ENCODE measurements at regions not wholly inside any gene's neighbourhood (a gene's known extent, or its start where the extent isn't known, plus 50 kb on each side); places are given as distances from the start of the nearest gene placed in this dataset.

DNA sequence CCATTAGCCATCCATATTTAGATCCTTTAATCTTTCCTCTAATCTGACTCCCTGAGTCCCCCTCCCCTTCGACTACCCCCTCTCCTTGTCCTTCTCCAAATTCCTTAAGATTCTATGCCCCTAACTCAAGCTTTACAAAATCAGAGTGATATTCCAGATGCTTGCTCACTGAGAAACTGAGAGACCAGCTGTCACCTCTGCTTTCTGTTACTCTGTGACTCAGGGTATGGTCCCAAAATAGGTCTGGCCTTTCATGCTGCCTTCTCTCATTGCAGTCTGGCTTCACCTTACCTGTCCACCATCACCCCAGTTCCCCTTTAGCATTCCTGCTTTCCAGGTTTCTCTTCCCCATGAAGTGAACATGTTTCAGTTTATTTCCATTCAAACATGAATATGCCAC, 383.3 kb upstream of the SLC30A5 start:
- in situ Hi-C loops (cut with HindIII; ENCODE audit: extremely low pct_ligation_motif_present, low pct_unique_long_range_greater_than_20kb), result no loop called here
- POLR2A ChIA-PET, result no interaction called here
- BruUV-seq (replicated peaks), result no TSS peak
- H3K36me3 ChIP-seq (replicated peaks in 1 of 2; ENCODE audit: control insufficient read depth in 1 of 2, insufficient read depth in 2 of 2, low read length in 2 of 2), result no peaks in the 10 kb centered on the region
- CTCF ChIA-PET (ENCODE audit: low intra/inter-chr PET ratio, low total read pairs), result no interaction called here
- H3K9me3 ChIP-seq (ENCODE audit: low read length), result no peaks in the 10 kb centered on the region
- H4K20me1 ChIP-seq (ENCODE audit: insufficient read depth, low read length), result no peaks in the 10 kb centered on the region
- no peak for TF ChIP-seq MED8 (CRISPR knock-in tag; IDR thresholded peaks at IDR 0.05; ENCODE audit: insufficient replicate concordance)
- no peak for TF ChIP-seq ZNF282 (IDR thresholded peaks at IDR 0.05; ENCODE audit: partially characterized antibody)
- no peak for TF ChIP-seq ZNF501 (CRISPR knock-in tag; IDR thresholded peaks at IDR 0.05)
- no peak for TF ChIP-seq ZNF263 (CRISPR knock-in tag; IDR thresholded peaks at IDR 0.05)
- TF ChIP-seq ZNF329 (CRISPR knock-in tag; IDR thresholded peaks at IDR 0.05; ENCODE audit: low read depth), result no peak
- no peak for TF ChIP-seq EHMT2 (IDR thresholded peaks at IDR 0.05; ENCODE audit: borderline replicate concordance, low read depth, low read length)
- TF ChIP-seq, protein P1, sequence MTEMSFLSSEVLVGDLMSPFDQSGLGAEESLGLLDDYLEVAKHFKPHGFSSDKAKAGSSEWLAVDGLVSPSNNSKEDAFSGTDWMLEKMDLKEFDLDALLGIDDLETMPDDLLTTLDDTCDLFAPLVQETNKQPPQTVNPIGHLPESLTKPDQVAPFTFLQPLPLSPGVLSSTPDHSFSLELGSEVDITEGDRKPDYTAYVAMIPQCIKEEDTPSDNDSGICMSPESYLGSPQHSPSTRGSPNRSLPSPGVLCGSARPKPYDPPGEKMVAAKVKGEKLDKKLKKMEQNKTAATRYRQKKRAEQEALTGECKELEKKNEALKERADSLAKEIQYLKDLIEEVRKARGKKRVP (CRISPR knock-in tag; IDR thresholded peaks at IDR 0.05), result no peak
- TF ChIP-seq, protein P2, sequence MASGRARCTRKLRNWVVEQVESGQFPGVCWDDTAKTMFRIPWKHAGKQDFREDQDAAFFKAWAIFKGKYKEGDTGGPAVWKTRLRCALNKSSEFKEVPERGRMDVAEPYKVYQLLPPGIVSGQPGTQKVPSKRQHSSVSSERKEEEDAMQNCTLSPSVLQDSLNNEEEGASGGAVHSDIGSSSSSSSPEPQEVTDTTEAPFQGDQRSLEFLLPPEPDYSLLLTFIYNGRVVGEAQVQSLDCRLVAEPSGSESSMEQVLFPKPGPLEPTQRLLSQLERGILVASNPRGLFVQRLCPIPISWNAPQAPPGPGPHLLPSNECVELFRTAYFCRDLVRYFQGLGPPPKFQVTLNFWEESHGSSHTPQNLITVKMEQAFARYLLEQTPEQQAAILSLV (CRISPR knock-in tag; IDR thresholded peaks at IDR 0.05; ENCODE audit: borderline replicate concordance), result no peak
- TF ChIP-seq SMARCE1 (IDR thresholded peaks at IDR 0.05; ENCODE audit: borderline replicate concordance), result no peak
- no peak for TF ChIP-seq SNAPC2 (CRISPR knock-in tag; IDR thresholded peaks at IDR 0.05)
- no peak for TF ChIP-seq PHF5A (CRISPR knock-in tag; IDR thresholded peaks at IDR 0.05; ENCODE audit: low read depth, unreplicated experiment)
- TF ChIP-seq ZFAT (CRISPR knock-in tag; conservative IDR thresholded peaks at IDR 0.05), result no peak
- TF ChIP-seq, protein P3, sequence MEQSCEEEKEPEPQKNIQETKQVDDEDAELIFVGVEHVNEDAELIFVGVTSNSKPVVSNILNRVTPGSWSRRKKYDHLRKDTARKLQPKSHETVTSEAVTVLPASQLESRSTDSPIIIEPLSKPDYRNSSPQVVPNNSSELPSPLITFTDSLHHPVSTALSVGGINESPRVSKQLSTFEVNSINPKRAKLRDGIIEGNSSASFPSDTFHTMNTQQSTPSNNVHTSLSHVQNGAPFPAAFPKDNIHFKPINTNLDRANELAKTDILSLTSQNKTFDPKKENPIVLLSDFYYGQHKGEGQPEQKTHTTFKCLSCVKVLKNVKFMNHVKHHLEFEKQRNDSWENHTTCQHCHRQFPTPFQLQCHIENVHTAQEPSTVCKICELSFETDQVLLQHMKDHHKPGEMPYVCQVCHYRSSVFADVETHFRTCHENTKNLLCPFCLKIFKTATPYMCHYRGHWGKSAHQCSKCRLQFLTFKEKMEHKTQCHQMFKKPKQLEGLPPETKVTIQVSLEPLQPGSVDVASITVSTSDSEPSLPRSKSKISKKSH (CRISPR knock-in tag; IDR thresholded peaks at IDR 0.05; ENCODE audit: borderline replicate concordance), result no peak
- no peak for TF ChIP-seq PCBP1 (IDR thresholded peaks at IDR 0.05; ENCODE audit: borderline replicate concordance, low read depth, low read length)
- TF ChIP-seq ZNF136 (CRISPR knock-in tag; IDR thresholded peaks at IDR 0.05; ENCODE audit: low read depth), result no peak
- H3K4me2 ChIP-seq (ENCODE audit: low read depth, low read length), result no peak overlapping the region
- H3K4me1 ChIP-seq (ENCODE audit: insufficient read depth, low read length), result no peaks in the 10 kb centered on the region
- no peak overlapping the region for H2AFZ ChIP-seq (ENCODE audit: low read length)
- ATAC-seq (no peak), FAIRE-seq (no peak), DNase-seq (ENCODE audit: low spot score) (no peak)
- no peak overlapping the region for H3K9ac ChIP-seq (ENCODE audit: insufficient read depth, low read depth, low read length)
- H3K4me3 ChIP-seq (replicated peaks in 1 of 3; ENCODE audit: insufficient read depth in 1 of 3, low read depth in 2 of 3, low read length in 3 of 3), result no peak overlapping the region
- no peak overlapping the region for H3K27ac ChIP-seq (ENCODE audit: extremely low read length, insufficient read depth, low read length)
- 0 out of 5 replicates have a peak, but pooled peaks cover 0 to 2% of the 10 kb centered on the region in 2 experiments for H3K27me3 ChIP-seq (ENCODE audit: control insufficient read depth in 1 of 2, insufficient read depth in 2 of 2, low read length in 2 of 2)
- intact Hi-C loops (cut with micrococcal nuclease; ENCODE audit: unreplicated experiment), result no loop called here
- 3% methylated on average over 1 of the region's 1 CpG for WGBS (ENCODE audit: low lambda C conversion rate)
- no peaks in the 10 kb centered on the region for H3K79me2 ChIP-seq (ENCODE audit: insufficient read depth, low read length)

Measured in HepG2 (cell line).